ENCODE measurements at regions not wholly inside any gene's neighbourhood (a gene's known extent, or its start where the extent isn't known, plus 50 kb on each side); places are given as distances from the start of the nearest gene placed in this dataset.

- TF ChIP-seq CTCF (IDR thresholded peaks at IDR 0.05 in 2 of 3, conservative IDR thresholded peaks at IDR 0.05 in 1 of 3; ENCODE audit: borderline replicate concordance in 1 of 3, insufficient read depth in 1 of 3, low read depth in 2 of 3, low read length in 2 of 3): no peak
- TF ChIP-seq MAX (IDR thresholded peaks at IDR 0.05): no peak
- no peak for TF ChIP-seq RAD21 (IDR thresholded peaks at IDR 0.05; ENCODE audit: low read depth)
- TF ChIP-seq SRF (IDR thresholded peaks at IDR 0.05; ENCODE audit: low read depth): no peak
- no peak for TF ChIP-seq FOSL1 (IDR thresholded peaks at IDR 0.05; ENCODE audit: low read depth)
- no peak for TF ChIP-seq ZFX (IDR thresholded peaks at IDR 0.05)
- no peak for TF ChIP-seq ZBTB33 (IDR thresholded peaks at IDR 0.05; ENCODE audit: extremely low read depth, insufficient replicate concordance, low read length)
- no peak for TF ChIP-seq EGR1 (IDR thresholded peaks at IDR 0.05; ENCODE audit: low read depth)
- no peak for TF ChIP-seq SIN3A (IDR thresholded peaks at IDR 0.05; ENCODE audit: low read depth)
- no peak for TF ChIP-seq CEBPB (IDR thresholded peaks at IDR 0.05; ENCODE audit: low read depth)
- no peak for TF ChIP-seq POLR2AphosphoS5 (IDR thresholded peaks at IDR 0.05; ENCODE audit: low read depth, low read length)
These were observed 182.0 kb upstream of the KLF4 start (continued) for GRCh38 chr9:107671588-107671987.

- Histone ChIP-seq H3K4me1 (ENCODE audit: control insufficient read depth in 1 of 2, insufficient read depth in 2 of 2, low read length in 2 of 2) (no peaks in the 10 kb centered on the region), H3K9ac (ENCODE audit: low read length) (no peak overlapping the region), H3K9me2 (ENCODE audit: insufficient read depth) (no peaks in the 10 kb centered on the region), H3K27me3 (ENCODE audit: insufficient read depth, low read length) (no peaks in the 10 kb centered on the region), H3K36me3 (ENCODE audit: control insufficient read depth in 1 of 2, insufficient read depth in 2 of 2, low read length in 2 of 2) (no peaks in the 10 kb centered on the region), H3K27ac (ENCODE audit: low read depth, low read length) (no peak overlapping the region), H3K4me3 (replicated peaks in 1 of 2; ENCODE audit: low read depth in 1 of 2, low read length in 2 of 2) (no peak overlapping the region), H3K4me2 (ENCODE audit: low read length) (no peak overlapping the region), H4K20me1 (ENCODE audit: insufficient read depth) (no peaks in the 10 kb centered on the region), H3K79me2 (ENCODE audit: insufficient read depth, low read length) (no peaks in the 10 kb centered on the region), H3K9me3 (ENCODE audit: control insufficient read depth in 1 of 2, insufficient read depth in 1 of 2, low read depth in 1 of 2, low read length in 2 of 2) (no peaks in the 10 kb centered on the region), H2AFZ (ENCODE audit: low read depth, low read length, poor library complexity, severe bottlenecking) (no peak overlapping the region)
- ChIA-PET CTCF (no interaction called here), POLR2A (no interaction called here), RAD21 (ENCODE audit: low non-redundant PET in 1 of 2, low total read pairs in 2 of 2, uncharacterized antibody in 2 of 2, unreplicated experiment in 2 of 2) (no interaction called here)
- no TSS peak for BruUV-seq (replicated peaks)
- intact Hi-C loops (cut with micrococcal nuclease): no loop called here
- no peak for ATAC-seq
- DNase-seq (ENCODE audit: low read depth, low spot score): no peak
- TF ChIP-seq EZH2 (IDR thresholded peaks at IDR 0.05) (no peak), EZH2phosphoT487 (IDR thresholded peaks at IDR 0.05; ENCODE audit: borderline replicate concordance) (no peak), ATF3 (IDR thresholded peaks at IDR 0.05) (no peak)
These were observed 179.9 kb upstream of the KLF4 start for GRCh38 chr9:107669422-107669821.

All from HCT116 (cell line).